KBM-7 (cell line): ENCODE measurements at regions not wholly inside any gene's neighbourhood (a gene's known extent, or its start where the extent isn't known, plus 50 kb on each side); places are given as distances from the start of the nearest gene placed in this dataset.
"Not testable (repeated sequence)": the region's sequence is repeated elsewhere in the genome, so short reads cannot be mapped to it uniquely, and the experiment has no call there.

Experiments used
- DNase-seq: peaks from one replicate; pipeline ENCODE4 v3.0.0-alpha.2; 2015
- in situ Hi-C: fragments of 300-500 bp; cut with MboI; formaldehyde crosslinking; loops from 2 replicates; pipeline ENCODE4 v1.14.3; 2020; ENCODE audit warnings: low sequenced_read_pairs, low pct_unique_long_range_greater_than_20kb, mixed read lengths

DNA sequence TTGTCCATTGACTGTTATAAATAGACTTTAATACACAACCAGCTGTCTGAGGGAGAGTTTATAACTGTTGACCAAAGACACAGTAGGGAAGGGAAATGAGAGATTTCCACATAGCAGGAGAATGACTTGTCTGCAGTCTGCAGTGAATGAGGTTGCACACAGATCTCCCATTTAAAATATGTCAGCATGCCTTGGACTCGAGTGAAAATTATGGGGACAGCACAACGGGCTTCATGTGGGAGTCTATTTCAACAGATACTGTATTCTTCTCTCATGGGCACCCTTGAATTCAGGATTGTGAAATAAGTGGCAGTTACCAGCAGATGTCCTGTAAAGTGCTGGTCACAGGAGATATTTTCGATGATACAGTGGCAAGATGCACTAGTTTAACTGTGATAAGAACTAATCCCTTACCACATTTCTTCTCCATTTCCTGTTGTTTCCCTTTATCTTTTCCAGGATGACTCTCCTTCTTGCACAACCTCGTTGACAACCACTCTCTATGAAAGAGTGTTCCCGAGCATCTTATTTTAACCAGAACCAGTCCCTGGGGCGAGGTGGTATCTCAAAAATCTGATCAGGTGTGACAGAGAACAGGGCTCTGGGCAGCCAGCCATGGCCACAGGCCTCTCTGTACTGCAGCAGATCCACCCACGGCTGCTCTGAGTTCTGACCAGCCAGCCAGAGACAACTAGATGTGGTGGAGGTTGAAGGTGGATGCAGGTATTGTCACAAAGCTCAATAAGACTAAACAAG, 51.5 kb upstream of the MAP3K1 start:
- DNase-seq = peak; percentile 95
- in situ Hi-C loops = no loop called here

DNA sequence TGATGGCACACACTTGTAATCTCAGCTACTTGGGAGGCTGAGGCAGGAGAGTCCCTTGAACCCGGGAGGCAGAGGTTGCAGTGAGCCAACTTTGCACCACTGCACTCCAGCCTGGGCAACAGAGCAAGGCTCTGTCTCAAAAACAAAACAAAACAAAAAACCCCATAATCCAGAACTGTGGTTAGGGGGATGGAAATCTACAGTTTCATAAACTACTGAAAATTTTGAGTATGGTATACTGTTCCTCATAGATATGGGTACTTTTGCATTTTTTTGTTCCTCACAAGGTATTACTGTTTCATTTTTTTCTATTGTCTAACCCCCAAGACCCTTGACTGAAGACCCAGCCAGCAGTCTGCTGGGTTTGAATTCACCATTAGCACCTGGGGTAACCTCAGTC, 52.2 kb upstream of the MAP3K1 start:
- DNase-seq = no peak
- in situ Hi-C loops = no loop called here

GRCh38 chr5:56761151-56761885, 54.0 kb upstream of the MAP3K1 start:
- peak; percentile 74 for DNase-seq
- in situ Hi-C loops = no loop called here

DNA sequence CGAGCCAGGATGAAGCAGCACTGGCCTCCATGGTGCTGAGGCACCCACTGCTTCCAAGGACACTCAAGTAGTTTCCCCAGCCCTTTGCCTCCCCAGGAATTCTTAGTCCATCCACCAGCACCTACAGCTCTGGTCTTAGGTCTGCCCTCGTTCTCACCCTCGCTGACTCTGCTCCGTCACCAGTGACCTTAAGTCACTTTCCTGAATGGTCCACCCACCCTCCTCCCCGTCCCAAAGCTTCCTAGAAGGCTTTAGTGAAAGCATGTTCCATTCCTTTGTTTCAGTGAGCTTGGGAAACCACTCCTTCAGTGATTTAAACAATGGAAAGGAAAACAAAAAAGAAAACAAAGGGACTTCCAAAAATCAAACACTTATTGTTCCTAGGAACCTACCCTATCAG, 54.6 kb upstream of the MAP3K1 start:
- DNase-seq = no peak

GRCh38 chr5:56759521-56760216, 55.7 kb upstream of the MAP3K1 start:
- DNase-seq = no peak
- in situ Hi-C loops = no loop called here

More for the DNA sequence above, 54.6 kb upstream of the MAP3K1 start:
- in situ Hi-C loops = no loop called here

- DNase-seq = no peak
- in situ Hi-C loops = no loop called here
These were observed 58.3 kb upstream of the MAP3K1 start for GRCh38 chr5:56757077-56757476.

GRCh38 chr5:56755036-56755555, 60.3 kb upstream of the MAP3K1 start:
- in situ Hi-C loops = no loop called here
- DNase-seq = no peak

DNA sequence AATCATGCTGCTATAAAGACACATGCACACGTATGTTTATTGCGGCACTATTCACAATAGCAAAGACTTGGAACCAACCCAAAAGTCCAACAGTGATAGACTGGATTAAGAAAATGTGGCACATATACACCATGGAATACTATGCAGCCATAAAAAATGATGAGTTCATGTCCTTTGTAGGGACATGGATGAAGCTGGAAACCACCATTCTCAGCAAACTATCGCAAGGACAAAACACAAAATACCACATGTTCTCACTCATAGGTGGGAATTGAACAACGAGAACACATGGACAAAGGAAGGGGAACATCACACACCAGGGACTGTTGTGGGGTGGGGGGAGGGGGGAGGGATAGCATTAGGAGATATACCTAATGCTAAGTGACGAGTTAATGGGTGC, 61.8 kb upstream of the MAP3K1 start:
- in situ Hi-C loops, DNase-seq: not testable (repeated sequence)

DNA sequence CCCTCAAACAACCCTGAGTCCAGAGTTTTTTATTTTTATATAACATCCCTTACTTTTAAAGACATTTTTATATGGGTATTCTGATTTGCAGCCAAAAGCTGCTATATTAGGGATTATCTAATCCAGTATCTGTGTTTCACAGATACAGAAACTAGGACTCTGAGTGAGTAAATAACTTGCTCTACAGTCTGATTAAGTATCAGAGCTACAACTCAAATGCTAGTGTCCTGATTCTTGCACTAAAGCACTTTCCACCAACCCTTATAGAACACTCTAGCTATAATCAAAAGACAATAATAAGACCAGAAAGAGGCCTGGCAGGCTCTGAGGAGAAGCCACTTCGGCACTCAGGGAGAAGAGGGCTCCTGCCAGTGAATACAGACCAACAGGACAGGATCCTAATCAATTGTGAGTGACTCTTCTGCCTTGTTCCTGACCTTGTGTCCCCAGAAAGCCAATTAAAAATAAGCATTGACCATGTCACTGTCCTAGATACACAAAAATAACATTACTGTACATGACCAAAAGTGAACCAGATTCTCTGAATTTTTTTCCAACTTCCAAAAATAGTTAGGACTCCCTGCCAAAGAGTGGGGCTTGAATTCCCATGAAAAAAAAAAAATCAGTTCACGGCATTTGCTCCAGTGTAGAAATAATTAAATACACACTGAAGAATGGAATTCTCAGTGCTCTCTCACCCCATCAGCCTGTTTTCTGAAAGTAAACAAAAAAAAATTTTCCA, 63.6 kb upstream of the MAP3K1 start:
- in situ Hi-C loops = no loop called here
- DNase-seq = no peak

- DNase-seq = no peak
- in situ Hi-C loops = no loop called here
These were observed 65.5 kb upstream of the MAP3K1 start for GRCh38 chr5:56749842-56750241.

GRCh38 chr5:56746553-56747339, 68.6 kb upstream of the MAP3K1 start:
- in situ Hi-C loops = no loop called here
- DNase-seq = no peak

DNA sequence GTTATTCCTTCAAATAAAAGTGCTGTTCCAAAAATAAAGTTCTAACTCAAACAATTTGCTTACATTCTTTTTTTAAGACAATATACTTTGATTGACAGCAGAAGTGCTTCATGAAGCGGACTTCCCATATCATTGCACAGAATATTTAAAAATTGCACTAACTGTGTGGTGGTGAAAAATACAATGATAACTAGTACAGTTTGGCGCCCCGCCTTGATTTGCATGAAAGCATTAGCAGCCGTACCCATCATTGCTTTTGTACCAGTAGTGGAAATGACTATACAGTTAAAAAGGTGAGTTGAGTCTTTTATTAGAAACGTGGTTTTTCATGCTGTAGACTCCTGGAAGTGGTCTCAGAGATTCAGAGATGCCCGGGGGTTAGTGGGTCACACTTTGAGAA, 69.5 kb upstream of the MAP3K1 start:
- in situ Hi-C loops = no loop called here
- DNase-seq = no peak

DNA sequence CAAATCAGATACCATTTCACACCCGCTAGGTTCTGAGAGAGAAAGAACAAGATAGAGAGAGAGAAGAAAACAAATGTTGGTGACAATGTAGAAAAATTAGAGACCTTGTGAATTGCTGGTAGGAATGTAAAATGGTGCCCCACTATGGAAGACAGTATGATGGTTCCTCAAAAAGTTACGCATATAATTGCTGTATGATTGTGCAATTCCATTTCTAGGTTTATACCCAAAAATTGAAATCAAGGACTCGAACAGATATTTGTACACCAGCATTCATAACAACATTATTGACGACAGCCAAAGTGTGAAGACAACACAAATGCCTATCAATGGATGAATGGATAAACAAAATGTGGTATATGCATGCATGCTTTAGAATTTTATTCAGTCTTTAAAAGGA, 74.5 kb upstream of the MAP3K1 start:
- in situ Hi-C loops = no loop called here
- no peak for DNase-seq

DNA sequence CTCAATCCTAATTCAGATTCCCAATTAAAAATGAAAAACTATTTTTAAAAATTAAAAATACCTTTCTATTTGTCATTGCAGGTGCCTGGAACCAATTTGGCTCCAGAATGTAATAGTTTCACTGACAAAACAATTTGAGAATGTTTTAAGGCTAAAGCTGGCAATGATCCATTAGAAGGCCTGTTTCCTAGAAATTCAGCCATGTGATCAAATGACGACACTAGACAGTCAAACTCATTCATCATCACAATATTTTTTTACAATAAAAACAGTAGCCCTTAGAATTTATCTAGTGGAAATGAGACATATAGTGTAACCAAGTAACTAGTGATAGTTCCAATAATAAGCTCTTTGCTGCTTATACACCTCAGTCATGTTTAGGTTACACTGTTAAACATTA, 75.4 kb upstream of the MAP3K1 start:
- no peak for DNase-seq
- in situ Hi-C loops = no loop called here

GRCh38 chr5:56737951-56738606, 77.3 kb upstream of the MAP3K1 start:
- DNase-seq = no peak
- in situ Hi-C loops = no loop called here

- in situ Hi-C loops = no loop called here
- peak; percentile 87 for DNase-seq
These were observed 78.2 kb upstream of the MAP3K1 start for GRCh38 chr5:56737002-56737621.

DNA sequence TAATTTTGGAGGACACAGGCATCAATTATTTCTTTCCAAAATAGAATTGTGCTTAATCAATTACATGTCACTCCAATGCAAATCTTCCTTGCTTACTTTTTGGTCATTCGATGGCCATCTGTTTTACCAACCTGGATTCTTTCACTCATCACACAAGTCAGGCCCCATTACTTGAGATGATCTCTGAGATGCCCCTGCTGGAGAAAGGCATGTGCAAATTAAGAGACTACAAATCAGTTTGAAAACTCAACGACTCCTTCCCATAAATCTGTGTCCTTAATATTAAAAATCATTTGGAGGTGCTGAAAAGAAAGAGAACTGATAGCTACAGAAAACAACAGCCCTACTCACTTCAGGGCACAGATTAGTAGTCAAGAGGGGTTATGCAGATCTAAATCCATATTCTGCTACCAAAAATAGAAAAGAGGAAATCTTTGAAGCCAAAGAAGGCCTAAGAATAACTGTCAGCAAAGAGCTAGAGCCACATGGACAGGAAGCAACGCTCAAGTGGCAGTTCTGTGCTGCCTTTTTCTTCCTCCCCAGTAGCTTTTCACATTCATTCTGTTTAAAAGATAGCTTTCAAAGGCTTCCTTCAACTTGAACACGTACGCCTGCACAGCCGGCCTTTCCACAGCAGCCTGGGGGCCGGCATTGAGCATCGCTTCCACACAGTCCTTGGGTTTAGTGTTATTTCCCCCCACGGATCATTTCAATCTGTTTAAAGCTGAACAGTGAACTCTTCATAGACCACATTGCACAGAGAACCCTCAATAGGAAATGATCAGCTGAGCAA, 79.3 kb upstream of the MAP3K1 start:
- in situ Hi-C loops = no loop called here

More for the DNA sequence above, 79.3 kb upstream of the MAP3K1 start:
- DNase-seq = peak; percentile 93
